RKO (cell line): ENCODE measurements at regions not wholly inside any gene's neighbourhood (a gene's known extent, or its start where the extent isn't known, plus 50 kb on each side); places are given as distances from the start of the nearest gene placed in this dataset.

Experiments
- DNase-seq: peaks from one replicate; pipeline ENCODE4 v3.0.0-alpha.2; 2016; ENCODE audit warnings: low spot score

DNA sequence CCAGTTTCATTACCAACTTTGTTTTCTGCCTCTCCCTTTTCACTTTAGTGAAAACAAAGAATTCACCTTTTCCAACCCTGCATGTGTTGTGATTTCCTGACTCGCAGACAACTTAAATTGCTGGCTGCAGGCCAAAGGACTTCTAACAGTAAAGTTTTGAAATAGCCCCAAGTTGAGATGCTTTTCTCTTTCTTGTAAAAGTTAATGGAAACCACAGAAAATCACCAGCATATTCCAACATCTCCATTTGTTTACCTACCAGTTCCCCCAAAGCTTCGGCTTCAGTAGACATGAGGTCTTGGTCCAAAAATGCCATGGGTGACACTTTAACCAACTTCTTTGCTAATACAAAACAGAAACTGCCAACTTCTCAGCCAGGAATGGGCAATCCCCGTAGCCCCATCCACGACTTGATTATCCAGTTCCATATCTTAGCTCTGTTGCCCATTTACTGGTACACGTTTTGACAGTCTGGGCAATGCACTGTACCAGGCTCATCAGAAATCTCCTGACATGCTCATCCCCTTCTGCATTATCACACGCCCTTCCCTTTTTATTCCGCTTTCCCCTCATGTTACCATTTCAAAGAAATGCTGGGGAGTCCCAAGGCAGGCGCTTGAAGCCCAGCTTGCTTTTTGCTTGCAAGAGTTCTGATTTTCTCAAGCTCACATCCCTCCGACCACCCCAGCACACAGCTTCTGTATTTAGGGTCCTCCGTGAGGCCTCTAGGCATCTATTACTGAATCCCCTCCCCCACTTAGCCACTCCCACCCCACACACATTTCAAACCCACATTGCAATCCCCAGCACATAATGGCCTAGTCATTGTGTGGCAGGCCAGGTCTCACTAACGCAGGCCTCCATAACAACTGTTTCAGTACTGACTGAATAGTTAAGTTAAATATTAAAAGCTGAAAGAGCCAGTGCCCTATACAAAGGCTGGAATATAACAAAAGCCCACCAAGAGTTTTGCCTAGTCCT lies 137.9 kb upstream of the S100G start:
- no peak for DNase-seq

DNA sequence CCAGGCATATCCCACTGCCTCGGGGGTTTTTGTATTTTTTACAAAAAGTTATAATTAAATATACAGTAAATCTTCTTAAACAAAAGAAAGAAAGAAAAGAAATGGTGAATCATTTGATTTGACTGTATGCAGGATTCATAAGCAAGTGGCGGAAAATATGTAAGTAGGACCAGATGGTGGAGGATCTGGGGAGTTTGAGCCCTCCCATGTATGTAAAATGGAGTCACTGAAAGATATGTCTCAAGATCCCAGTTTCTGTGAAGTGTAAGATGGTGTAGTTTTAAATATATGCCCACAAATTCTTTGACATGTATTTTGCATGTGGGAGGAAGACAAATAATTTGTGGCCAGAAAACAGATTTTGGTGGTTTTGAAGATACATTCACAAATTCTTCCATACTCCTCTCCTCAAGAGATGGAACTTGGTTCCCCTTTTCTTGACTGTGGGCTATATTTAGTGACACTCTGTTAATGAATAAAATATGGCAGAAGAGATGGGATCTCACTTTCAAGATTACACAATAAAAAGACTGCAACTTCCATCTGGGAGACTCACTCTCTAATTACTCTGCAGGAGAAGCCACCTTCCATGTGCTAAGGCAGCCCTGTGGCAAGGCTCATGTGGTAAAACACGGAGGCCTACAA lies 133.6 kb upstream of the S100G start:
- no peak for DNase-seq

- no peak for DNase-seq
These were observed 132.8 kb upstream of the S100G start for GRCh38 chrX:16517039-16517605.

DNA sequence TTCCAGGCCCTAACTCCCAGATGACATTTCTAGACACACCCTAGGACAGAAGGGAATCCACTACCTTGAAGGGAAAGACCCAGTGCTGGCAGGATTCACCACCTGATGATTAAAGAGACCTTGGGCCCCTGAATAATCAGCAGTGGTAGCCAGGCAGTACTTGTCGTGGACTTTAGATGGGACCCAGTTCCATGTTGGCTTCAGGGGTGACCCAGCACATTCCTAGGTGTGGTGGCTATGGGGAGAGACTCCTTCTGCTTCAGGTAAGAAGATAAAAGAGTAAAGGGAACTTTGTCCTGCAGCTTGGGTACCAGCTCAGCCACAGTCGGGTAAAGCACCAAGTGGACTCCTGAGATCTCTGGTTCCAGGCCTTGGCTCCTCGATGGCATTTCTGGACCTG lies 131.8 kb upstream of the S100G start:
- no peak for DNase-seq

DNA sequence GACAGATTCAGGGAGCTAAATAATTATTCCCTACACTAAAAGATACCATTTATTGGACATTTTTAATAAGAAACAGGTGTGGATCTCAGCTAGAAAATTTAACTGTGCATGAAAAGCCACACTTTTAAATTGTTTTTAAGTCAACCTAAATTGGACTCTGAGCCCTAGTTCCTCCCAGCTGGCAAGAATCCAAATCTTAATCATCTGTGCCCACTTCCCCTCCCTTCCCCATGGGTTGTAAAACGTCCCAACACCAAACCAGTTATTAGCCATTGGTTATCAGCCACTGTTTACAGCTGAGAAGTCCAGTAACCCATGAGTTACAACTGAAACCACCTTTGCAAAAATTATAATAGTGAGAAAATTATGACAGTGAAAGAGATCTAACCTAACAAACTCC lies 125.6 kb upstream of the S100G start:
- no peak for DNase-seq

DNA sequence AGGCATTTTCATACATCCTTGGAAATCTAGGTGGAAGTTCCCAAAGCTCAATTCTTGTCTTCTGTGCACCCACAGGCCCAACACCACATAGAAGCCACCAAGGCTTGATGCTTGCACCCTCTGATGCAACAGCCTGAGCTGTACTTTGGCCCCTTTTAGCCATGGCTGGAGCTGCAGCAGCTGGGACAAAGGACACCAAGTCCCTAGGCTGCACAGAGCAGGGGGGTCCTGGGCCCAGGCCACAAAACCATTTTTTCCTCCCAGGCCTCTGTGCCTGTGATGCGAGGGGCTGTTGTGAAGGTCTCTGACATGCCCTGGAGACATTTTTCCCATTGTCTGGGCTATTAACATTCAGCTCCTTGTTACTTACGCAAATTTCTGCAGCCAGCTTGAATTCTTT lies 124.0 kb upstream of the S100G start:
- no peak for DNase-seq

DNA sequence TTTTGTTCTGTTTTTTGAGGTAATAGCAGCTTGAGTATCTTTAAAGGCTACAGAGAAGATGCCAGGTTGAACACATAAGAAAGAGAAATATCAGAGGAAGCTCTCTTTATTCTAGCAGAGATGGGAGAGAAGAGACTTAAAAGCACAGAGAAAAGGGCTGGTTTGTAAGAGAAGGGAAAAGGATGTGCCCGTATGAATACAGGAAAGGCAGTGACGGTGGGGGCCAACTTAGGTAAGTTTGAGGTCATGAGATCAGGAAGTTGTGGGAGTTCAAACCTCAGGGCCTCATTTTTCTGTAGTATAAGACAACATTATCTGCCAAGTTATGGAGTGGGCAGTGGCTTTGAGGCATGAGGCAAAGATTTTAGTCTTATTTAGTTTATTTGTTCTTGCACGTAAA lies 121.3 kb upstream of the S100G start:
- no peak for DNase-seq
